ENCODE measurements at regions not wholly inside any gene's neighbourhood (a gene's known extent, or its start where the extent isn't known, plus 50 kb on each side); places are given as distances from the start of the nearest gene placed in this dataset.

- DNase-seq, result no peak
- intact Hi-C loops (cut with DNase I), result no loop called here
These were observed 256.0 kb upstream of the ZMIZ1 start for GRCh38 chr10:78812571-78813318.

DNA sequence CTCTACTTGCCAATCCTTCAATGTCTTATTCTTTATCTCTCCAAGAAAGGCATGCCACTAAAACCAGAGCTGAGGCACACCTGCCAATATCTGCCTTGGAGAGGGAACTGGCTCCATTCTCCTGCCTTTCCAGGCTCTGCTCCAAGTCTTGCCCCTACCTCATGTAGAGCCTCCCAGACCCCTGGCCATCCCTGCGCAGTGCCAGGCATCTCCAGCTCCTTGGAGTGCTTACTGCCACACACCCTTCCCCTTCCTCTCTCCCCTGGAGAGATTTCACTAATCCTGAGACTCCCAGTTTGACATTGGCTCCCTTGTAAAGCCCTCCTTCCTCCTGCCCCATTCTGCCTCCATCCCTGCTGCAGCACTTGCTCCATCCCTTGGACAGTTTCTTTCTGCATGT is 255.2 kb upstream of the ZMIZ1 start:
- intact Hi-C loops (cut with DNase I), result no loop called here
- DNase-seq, result peak in 1 of 10 donors; percentile 43

GRCh38 chr10:78813998-78814399 is 254.8 kb upstream of the ZMIZ1 start:
- peak in 1 of 10 donors; percentile 32 for DNase-seq
- intact Hi-C loops (cut with DNase I), result no loop called here

GRCh38 chr10:78814407-78814806 is 254.4 kb upstream of the ZMIZ1 start:
- intact Hi-C loops (cut with DNase I), result no loop called here
- DNase-seq, result no peak

DNA sequence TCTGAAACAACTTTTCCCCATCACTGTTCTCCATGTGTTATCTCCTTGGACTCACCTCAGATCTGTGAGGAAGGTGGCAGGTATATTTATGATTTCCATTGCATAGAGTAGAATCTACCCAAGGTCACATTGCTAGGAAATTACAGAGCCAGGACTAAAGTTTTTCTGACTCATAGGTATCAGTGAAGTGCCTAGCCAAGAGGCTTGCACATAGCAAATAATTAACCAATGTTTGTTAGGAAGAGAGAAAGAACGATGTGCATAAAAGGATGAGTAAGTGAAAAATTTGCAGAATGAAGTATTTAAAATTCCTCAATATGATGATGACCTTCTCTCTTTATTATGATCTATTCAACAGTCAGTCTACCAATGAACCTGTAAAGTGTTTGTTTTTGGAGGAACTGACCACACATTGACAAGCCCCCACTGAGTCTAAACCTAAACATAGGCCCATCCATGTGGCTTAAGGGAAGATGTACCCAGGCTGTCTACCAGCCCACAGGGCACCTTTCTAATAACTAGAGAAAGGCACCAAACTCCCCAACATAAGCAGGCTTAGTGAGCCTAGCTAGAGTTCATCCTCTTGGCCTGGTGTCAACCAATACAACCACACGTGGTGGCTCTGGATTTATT is 252.9 kb upstream of the ZMIZ1 start:
- intact Hi-C loops (cut with DNase I), result no loop called here
- DNase-seq, result no peak

DNA sequence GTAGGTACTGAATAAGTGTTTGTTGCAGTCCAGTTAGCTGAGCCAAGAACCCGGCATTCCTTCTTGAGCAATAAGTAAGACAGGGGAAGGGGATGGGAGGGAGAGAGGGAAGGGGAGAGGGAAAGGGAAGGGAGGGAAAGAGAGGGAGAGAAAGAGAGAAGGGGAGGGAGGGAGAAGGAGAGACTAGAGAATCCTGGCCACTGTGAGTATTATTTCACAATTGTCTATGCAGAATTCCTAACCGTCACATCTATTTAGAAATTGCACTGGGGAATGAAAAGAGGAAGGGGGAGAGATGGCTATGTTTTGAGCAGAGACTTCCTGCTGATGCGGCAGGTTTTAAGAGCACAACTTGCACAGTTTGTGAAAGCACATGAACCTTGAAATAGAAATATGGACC is 251.4 kb upstream of the ZMIZ1 start:
- intact Hi-C loops (cut with DNase I), result no loop called here
- DNase-seq, result no peak

GRCh38 chr10:78817804-78818203 is 251.0 kb upstream of the ZMIZ1 start:
- intact Hi-C loops (cut with DNase I), result no loop called here
- no peak for DNase-seq

- DNase-seq, result no peak
- intact Hi-C loops (cut with DNase I), result no loop called here
These were observed 249.3 kb upstream of the ZMIZ1 start for GRCh38 chr10:78819361-78820006.

DNA sequence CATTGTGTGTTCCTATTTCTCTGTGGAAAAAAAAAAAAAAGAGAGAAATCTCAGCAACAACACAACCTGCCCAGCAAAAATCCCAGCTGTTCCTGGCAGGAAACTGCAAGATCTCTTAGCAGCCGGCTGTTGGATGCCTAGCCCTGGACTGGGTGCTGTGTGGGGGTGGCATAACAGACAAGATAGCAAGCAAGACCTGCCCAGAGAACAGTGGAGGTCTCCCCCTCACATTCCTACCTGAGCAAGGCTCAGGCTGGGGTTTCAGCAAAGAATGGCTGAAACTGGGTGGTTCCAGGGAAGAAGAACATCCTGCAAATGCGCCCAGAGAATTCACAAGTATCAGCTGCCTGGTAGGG is 248.8 kb upstream of the ZMIZ1 start:
- peak in 6 of 10 donors; percentile 32 to 90 (median 47) for DNase-seq
- intact Hi-C loops (cut with DNase I), result no loop called here

DNA sequence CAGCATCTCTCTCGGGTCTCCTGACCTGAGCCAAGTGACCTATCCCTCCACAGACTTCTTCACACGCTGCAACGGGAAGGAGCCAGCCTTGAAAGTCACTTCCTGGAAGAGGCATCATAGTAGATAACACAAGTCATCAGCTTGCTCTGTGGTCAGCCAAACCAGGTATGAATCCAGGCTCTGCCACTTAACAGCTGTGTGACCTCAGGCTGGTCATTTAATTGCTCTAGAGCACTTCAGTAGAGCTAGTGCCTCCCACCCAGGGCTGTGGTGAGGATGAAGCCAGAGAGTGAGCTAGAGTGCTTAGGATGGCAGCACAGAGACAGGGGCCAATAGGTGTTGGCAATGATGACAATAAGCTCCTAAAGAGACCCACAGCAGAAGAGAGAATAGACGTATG is 247.7 kb upstream of the ZMIZ1 start:
- intact Hi-C loops (cut with DNase I), result no loop called here
- DNase-seq, result no peak

DNA sequence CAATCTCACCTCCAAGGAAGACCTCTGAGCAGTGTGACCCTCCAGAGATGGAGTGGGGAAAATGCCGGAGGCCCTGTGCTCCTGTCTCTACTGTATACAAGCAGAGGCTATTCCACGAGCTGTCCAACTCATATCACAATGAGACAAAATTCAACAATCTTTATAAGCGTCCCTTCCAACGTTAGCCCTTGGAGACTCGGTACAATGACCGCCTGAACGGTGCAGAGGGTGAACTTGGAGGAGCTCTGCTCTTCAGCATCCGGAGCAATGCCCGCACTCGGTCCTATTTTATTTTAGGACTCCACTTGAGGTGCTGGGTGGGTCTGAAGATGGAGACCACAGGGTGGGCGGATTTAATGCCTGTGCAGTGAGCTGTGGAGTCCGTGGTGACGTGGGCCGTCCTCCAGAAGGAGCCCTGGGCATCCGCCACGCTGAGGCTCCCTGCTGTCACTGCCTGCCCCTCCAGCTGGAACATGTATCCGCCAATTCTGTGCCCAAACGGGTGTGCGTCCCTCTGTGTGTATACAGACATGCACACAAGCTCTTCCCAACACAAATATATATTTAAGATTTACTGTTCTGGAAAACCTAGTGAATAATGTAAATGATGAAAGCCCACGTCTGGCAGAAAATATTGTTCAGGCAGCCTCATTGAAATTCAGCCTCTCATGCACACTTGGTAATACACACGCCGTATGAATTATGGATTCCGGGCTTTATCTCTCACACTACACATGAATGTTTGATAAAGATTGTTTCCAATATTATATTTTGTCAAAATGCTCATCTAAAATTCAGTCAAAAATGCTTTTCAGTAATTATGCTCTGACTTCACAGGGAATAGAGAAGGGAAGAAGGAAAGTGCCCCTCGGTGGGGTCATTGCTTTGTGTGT is 239.9 kb upstream of the ZMIZ1 start:
- peak in 1 of 10 donors; percentile 85 for DNase-seq
- intact Hi-C loops (cut with DNase I), result no loop called here

DNA sequence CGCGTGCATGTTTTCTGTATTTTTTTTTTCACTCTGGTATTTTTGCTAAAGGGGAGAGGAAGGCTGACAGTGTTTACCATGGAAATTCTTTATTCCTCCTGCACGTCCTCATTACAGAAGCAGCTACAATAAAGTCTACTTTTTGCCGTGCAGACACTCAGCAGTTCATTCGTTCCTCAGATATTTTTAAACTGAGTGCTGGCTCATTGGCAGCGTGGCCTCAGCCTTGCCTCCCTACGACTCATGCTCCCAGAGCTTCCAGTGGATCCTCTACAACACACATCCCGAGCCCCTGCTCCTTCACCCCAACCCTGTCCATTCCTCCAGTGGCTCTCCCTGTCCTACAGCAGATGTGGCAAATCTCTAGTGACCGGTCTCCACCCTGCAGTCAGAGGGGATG is 239.2 kb upstream of the ZMIZ1 start:
- intact Hi-C loops (cut with DNase I), result no loop called here
- DNase-seq, result no peak

GRCh38 chr10:78830062-78830975 is 238.4 kb upstream of the ZMIZ1 start:
- no peak for DNase-seq
- intact Hi-C loops (cut with DNase I), result no loop called here

DNA sequence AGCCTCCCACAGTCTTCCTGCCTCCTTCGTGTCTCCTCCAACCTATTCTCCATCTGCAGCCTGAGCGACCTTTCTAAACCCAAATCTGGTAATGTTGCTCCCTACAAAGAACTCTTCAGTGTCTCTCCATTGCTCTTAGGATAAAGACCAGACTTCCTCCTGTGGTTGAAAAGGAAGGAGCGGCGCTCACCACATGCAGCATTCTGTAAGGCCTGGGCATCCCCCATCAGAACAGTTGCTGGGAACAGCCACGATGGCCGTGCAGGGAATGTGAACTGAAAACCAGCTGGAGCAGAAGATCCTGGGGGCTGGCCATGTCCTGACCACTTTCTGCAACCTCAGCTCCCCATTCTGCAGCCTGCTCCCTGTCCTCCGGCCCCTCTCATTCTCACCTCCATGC is 237.8 kb upstream of the ZMIZ1 start:
- intact Hi-C loops (cut with DNase I), result no loop called here
- no peak for DNase-seq

- intact Hi-C loops (cut with DNase I), result no loop called here
- DNase-seq, result no peak
These were observed 237.3 kb upstream of the ZMIZ1 start for GRCh38 chr10:78831461-78831860.

DNA sequence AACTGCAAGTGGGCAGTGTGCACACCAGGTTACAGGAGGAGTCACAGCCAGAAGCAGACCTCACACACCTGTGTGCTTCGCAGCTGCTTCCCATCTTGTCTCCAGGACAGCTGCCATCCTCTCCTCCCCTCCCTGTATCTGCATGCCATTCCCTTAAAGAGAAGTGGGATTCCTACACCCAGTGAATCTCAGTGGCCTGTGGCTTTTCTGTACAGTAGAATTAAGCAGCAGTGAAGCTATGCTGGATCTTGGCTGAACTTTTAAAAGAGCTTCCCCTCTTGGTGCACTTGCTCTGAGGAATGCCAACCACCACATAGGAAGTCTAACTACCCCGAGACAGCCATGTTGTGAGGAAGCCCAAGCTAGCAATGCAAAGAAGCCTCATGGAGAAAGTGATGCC is 236.5 kb upstream of the ZMIZ1 start:
- intact Hi-C loops (cut with DNase I), result no loop called here
- no peak for DNase-seq

DNA sequence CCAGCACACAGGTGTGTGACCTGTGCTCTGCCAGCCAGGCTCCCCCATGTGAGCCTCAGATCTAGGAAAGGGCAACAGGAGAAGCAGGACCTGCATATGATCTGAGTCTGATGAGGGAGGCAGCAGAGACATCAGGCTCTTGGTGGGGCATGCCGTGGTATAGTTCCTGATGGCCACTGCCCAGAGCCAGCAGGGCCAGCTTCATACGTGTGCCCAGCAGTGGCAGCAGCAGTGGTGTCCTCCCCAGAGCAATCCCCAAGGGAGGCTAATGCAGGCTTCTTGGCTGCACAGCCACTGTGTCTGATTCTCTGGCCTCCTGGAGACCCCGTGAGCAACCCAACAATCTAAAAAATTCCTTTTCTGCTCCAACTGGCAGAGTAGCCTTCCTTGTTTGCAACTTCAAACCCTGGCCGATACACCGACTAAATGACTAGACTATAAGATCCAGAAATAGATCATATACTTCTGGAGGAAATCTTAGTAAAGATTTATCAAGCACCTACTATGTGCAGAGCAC is 230.6 kb upstream of the ZMIZ1 start:
- DNase-seq, result no peak
- intact Hi-C loops (cut with DNase I), result no loop called here

DNA sequence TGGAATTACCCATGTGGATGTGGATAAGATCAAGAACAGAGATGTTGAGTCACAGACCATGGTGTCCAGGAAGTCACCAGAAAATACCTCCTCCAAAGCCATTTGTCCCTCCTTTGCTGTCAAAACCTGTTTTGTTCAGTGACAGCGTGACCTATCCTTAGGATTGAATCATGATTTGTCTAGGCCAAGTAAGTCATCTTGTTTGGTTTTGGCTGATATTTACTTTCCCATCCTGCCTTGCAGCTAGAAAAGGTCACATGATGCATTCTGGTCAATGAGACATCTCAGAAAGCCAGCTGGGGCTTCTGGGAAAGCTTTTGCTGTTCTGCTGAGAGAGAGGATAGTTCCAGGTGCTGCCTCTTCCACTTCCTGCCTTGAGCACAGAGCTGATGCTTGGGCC is 225.3 kb upstream of the ZMIZ1 start:
- intact Hi-C loops (cut with DNase I), result no loop called here
- DNase-seq, result no peak

DNA sequence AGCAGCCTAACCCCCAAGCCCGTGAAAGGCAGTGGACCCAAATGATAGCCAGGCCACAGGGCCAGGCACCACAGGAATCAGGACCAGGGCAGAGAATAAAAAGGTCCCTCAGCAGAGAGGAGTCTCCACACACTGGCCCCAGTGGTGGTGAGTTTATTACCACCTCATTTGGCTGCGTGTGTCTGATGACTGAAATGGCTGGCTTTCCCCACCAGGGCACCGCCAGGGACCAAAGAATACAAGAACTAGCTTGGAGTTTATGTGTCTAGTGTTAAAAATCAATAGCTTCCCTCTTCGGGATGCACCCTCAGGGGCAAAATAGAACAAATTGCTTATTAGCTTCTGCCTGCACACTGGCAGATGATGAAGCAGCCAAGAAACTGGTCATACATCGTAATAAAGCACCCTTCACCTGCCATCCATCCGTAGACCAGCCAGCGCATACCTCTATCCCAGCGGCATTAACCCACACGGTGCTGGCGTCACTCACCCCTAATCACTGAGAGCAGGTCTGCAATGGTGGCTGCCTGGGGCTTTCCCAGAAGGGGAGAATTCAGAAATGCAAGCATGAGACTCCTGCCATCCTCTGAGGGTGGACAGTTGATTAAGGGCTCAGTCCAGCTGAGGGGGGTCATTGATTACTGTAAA is 223.7 kb upstream of the ZMIZ1 start:
- intact Hi-C loops (cut with DNase I), result no loop called here
- no peak for DNase-seq
